ENCODE measurements at regions not wholly inside any gene's neighbourhood (a gene's known extent, or its start where the extent isn't known, plus 50 kb on each side); places are given as distances from the start of the nearest gene placed in this dataset.

- intact Hi-C loops (cut with micrococcal nuclease), result no loop called here
- no peaks in the 10 kb centered on the region for H3K9me3 ChIP-seq (ENCODE audit: control insufficient read depth, insufficient read depth, low read length)
- no peaks in the 10 kb centered on the region for H3K4me1 ChIP-seq (ENCODE audit: control insufficient read depth, insufficient read depth, low read length)
- DNase-seq (no peak), ATAC-seq (no peak)
- H3K27me3 ChIP-seq (ENCODE audit: control insufficient read depth, insufficient read depth, low read length), result no peaks in the 10 kb centered on the region
- TF ChIP-seq CTCF (IDR thresholded peaks at IDR 0.05), result no peak
- Mint-ChIP-seq H3K36me3 (no peaks in the 10 kb centered on the region), H3K9me3 (no peaks in the 10 kb centered on the region), H3K4me1 (no peaks in the 10 kb centered on the region), H3K27ac (no peak overlapping the region), H3K4me3 (no peak overlapping the region), H3K27me3 (ENCODE audit: low read depth in 2 of 2) (peaks cover 8 to 20% of the 10 kb centered on the region in 2 donors)
- WGBS (ENCODE audit: insufficient coverage), result 89% methylated on average over 9 of the region's 9 CpGs
- no peak overlapping the region for H3K27ac ChIP-seq (ENCODE audit: low read length)
- no peak overlapping the region for H3K4me3 ChIP-seq (ENCODE audit: low read length)
- H3K36me3 ChIP-seq (ENCODE audit: control insufficient read depth, insufficient read depth, low read length), result no peaks in the 10 kb centered on the region
These were observed 246.5 kb downstream of the C16orf95 start for GRCh38 chr16:87070657-87071056.

- no peaks in the 10 kb centered on the region for H3K27me3 ChIP-seq (ENCODE audit: control insufficient read depth, insufficient read depth, low read length)
- DNase-seq, result no peak
- 89% methylated on average over 8 of the region's 8 CpGs for WGBS (ENCODE audit: insufficient coverage)
- no peaks in the 10 kb centered on the region for H3K36me3 ChIP-seq (ENCODE audit: control insufficient read depth, insufficient read depth, low read length)
- no peak for ATAC-seq
- Mint-ChIP-seq H3K4me3 (no peak overlapping the region), H3K27ac (no peak overlapping the region), H3K4me1 (no peaks in the 10 kb centered on the region), H3K36me3 (no peaks in the 10 kb centered on the region), H3K27me3 (ENCODE audit: low read depth in 2 of 2) (peaks cover 3 to 23% of the 10 kb centered on the region in 2 donors), H3K9me3 (no peaks in the 10 kb centered on the region)
- H3K27ac ChIP-seq (ENCODE audit: low read length), result no peak overlapping the region
- intact Hi-C loops (cut with micrococcal nuclease), result no loop called here
- H3K4me1 ChIP-seq (ENCODE audit: control insufficient read depth, insufficient read depth, low read length), result no peaks in the 10 kb centered on the region
- no peaks in the 10 kb centered on the region for H3K9me3 ChIP-seq (ENCODE audit: control insufficient read depth, insufficient read depth, low read length)
- no peak overlapping the region for H3K4me3 ChIP-seq (ENCODE audit: low read length)
- TF ChIP-seq CTCF (IDR thresholded peaks at IDR 0.05), result no peak
These were observed 245.1 kb downstream of the C16orf95 start for GRCh38 chr16:87072101-87072500.

DNA sequence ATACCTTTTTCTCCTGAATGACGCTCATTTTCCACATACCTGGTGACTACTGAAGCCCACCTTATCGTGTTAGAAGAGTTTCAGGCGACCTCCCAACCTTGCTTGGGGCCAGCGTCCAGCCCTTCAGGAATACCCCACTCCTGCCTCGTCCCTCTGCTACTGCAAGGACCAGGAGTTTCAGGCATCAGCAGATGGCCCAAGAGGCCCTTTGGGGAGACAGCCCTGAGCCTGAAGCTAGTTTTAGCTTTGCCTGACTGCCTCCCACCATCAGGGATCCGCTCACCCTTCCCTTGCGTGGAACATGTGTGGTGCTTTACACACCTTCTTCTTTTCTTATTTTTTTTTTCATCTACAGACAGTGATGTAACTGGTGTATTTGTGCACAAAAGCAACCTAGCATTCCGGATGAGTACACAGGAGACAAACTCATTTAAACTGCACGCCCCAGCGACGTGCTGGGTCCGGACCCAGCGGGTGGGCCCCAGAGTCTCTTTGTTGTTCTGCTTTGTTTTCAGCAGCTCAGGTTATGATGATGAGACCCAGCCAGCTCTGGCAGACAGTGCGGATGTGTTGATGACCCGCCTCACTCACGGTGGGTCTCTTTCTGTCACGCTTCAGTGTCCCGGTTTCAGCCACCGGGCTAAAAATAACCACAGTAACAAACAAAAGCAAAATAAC is 242.4 kb downstream of the C16orf95 start:
- Histone ChIP-seq H3K4me3 (ENCODE audit: low read length) (no peak overlapping the region), H3K36me3 (ENCODE audit: control insufficient read depth, insufficient read depth, low read length) (no peaks in the 10 kb centered on the region), H3K9me3 (ENCODE audit: control insufficient read depth, insufficient read depth, low read length) (no peaks in the 10 kb centered on the region), H3K27me3 (ENCODE audit: control insufficient read depth, insufficient read depth, low read length) (no peaks in the 10 kb centered on the region), H3K4me1 (ENCODE audit: control insufficient read depth, insufficient read depth, low read length) (no peaks in the 10 kb centered on the region), H3K27ac (ENCODE audit: low read length) (no peak overlapping the region)
- TF ChIP-seq CTCF (IDR thresholded peaks at IDR 0.05), result no peak
- Mint-ChIP-seq H3K27ac (no peak overlapping the region), H3K4me3 (no peak overlapping the region), H3K9me3 (no peaks in the 10 kb centered on the region), H3K4me1 (no peaks in the 10 kb centered on the region), H3K36me3 (no peaks in the 10 kb centered on the region), H3K27me3 (ENCODE audit: low read depth in 2 of 2) (peaks cover 3 to 14% of the 10 kb centered on the region in 2 donors)
- ATAC-seq (no peak), DNase-seq (no peak)
- intact Hi-C loops (cut with micrococcal nuclease), result loop anchor here (5.0 kb wide), 1 partner anchor 512 kb away; no protein-coding TSS in a partner anchor
- WGBS (ENCODE audit: insufficient coverage), result 88% methylated on average over 19 of the region's 19 CpGs

All from natural killer cell (primary cell).